C4-2B (cell line): ENCODE measurements at regions not wholly inside any gene's neighbourhood (a gene's known extent, or its start where the extent isn't known, plus 50 kb on each side); places are given as distances from the start of the nearest gene placed in this dataset.

Source experiments
- ZFX ChIP-seq: fragments of 450-650 bp; IDR thresholded peaks from 2 replicates; pipeline ENCODE4 v1.6.1; 2017
- TF ChIP-seq, protein P1 (sequence below): fragments of 450-650 bp; conservative IDR thresholded peaks from 2 replicates; pipeline ENCODE4 v1.5.1; 2017; ENCODE audit warnings: mild to moderate bottlenecking

DNA sequence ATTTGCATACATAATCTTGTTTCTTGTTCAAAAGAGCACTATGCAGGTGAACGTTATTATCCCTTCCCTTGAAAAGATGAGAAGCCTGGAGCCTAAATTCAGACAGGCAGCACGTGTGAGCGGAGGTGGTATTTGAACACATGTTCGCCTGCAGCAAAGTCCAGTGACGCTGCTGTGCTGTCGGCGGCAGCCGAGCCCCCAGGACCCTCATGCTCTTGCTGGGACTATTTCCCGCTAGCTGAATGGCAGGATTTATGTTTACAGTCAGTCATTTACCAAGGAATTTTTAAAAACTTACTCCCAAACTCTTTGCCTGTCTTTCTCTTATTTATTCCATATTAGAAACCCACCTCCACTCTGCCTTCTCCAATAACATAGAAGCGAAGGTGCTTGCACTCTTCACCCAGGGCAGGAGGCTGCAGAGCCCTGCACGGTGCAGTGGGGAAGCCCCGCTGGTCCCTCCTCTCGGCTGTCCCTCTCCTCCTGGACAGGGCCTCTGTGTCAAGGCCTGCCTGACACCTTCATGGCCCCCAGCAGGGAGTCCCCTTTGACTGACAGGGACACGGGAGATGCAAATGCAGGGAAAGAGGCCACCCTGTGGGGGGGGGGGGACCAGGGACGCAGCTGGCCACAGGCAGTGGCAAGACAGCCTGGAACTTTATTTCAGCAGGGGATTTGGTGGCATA, 528.5 kb upstream of the B3GAT1 start:
- TF ChIP-seq, protein P1, sequence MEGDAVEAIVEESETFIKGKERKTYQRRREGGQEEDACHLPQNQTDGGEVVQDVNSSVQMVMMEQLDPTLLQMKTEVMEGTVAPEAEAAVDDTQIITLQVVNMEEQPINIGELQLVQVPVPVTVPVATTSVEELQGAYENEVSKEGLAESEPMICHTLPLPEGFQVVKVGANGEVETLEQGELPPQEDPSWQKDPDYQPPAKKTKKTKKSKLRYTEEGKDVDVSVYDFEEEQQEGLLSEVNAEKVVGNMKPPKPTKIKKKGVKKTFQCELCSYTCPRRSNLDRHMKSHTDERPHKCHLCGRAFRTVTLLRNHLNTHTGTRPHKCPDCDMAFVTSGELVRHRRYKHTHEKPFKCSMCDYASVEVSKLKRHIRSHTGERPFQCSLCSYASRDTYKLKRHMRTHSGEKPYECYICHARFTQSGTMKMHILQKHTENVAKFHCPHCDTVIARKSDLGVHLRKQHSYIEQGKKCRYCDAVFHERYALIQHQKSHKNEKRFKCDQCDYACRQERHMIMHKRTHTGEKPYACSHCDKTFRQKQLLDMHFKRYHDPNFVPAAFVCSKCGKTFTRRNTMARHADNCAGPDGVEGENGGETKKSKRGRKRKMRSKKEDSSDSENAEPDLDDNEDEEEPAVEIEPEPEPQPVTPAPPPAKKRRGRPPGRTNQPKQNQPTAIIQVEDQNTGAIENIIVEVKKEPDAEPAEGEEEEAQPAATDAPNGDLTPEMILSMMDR = no peak
- no peak for TF ChIP-seq ZFX
